K562 (cell line): ENCODE measurements at regions not wholly inside any gene's neighbourhood (a gene's known extent, or its start where the extent isn't known, plus 50 kb on each side); places are given as distances from the start of the nearest gene placed in this dataset.

ENCODE experiments used
- CTCF ChIP-seq, 3 experiments: IDR thresholded peaks in 2 of 3; conservative IDR thresholded peaks in 1 of 3; 2 replicates each; pipeline ENCODE4 v1.5.1; 2011 to 2012; ENCODE audit warnings: low read length in 3 of 3, mild to moderate bottlenecking in 3 of 3, control low read depth in 2 of 3, improper control_type of control experiment in 1 of 3, inconsistent platforms in 1 of 3, low read depth in 1 of 3, mixed read lengths in 1 of 3, moderate library complexity in 1 of 3; ENCODE audit not compliant: insufficient read depth in 2 of 3
- ETV5 ChIP-seq: sonication (generic); formaldehyde crosslinking; IDR thresholded peaks from 2 replicates; pipeline ENCODE4 v1.4.0; 2020; ENCODE audit warnings: low read depth, mild to moderate bottlenecking, missing genetic modification reagents
- MTA3 ChIP-seq: fragments of 450-650 bp; formaldehyde crosslinking; IDR thresholded peaks from 2 replicates; pipeline ENCODE4 v1.6.1; 2017; ENCODE audit warnings: mild to moderate bottlenecking, borderline replicate concordance
- SMARCA5 ChIP-seq: fragments of 450-650 bp; IDR thresholded peaks from 2 replicates; pipeline ENCODE4 v1.6.1; 2016
- SP2 ChIP-seq: IDR thresholded peaks from 2 replicates; pipeline ENCODE4 v1.6.1; 2011; ENCODE audit warnings: mild to moderate bottlenecking, low read depth, low read length, moderate library complexity; ENCODE audit not compliant: poor library complexity, severe bottlenecking; ENCODE audit errors: extremely low read depth

GRCh38 chr13:70253834-70254233, 145.6 kb upstream of the KLHL1 start:
- no peak for TF ChIP-seq CTCF (IDR thresholded peaks at IDR 0.05 in 2 of 3, conservative IDR thresholded peaks at IDR 0.05 in 1 of 3; ENCODE audit: insufficient read depth in 2 of 3, low read depth in 1 of 3, low read length in 3 of 3)
- no peak for TF ChIP-seq SP2
- TF ChIP-seq MTA3 = no peak
- no peak for TF ChIP-seq ETV5 (CRISPR knock-in tag)
- TF ChIP-seq SMARCA5 = no peak
